Adrenal gland (tissue), 5 donors: ENCODE measurements at regions not wholly inside any gene's neighbourhood (a gene's known extent, or its start where the extent isn't known, plus 50 kb on each side); places are given as distances from the start of the nearest gene placed in this dataset.

Source experiments
- CTCF ChIP-seq, 6 experiments: fragments of 450-650 bp in 4 of 6; fragments of 200-600 bp in 2 of 6; sonication (generic) in 1 of 6; IDR thresholded peaks; 1 replicate in 5 of 6; 2 replicates in 1 of 6; pipeline versions ENCODE4 v1.5.1 to v1.8.0; 2016 to 2021; ENCODE audit warnings: antibody characterized with exemption in 6 of 6, mild to moderate bottlenecking in 2 of 6, moderate library complexity in 1 of 6
- POLR2A ChIP-seq, 2 donors: fragments of 450-650 bp; IDR thresholded peaks; one replicate each; pipeline ENCODE4 v1.6.1; 2017; ENCODE audit warnings: antibody characterized with exemption in 2 of 2, mild to moderate bottlenecking in 2 of 2, moderate library complexity in 1 of 2
- donor health status: DM: no; HTN: no; CAD: no.

GRCh38 chr2:71898851-71899681 lies 248.6 kb downstream of the CYP26B1 start:
- TF ChIP-seq CTCF (IDR thresholded peaks at IDR 0.05) (no peak), POLR2A (IDR thresholded peaks at IDR 0.05) (no peak)
